HCT116 (cell line): ENCODE measurements at regions not wholly inside any gene's neighbourhood (a gene's known extent, or its start where the extent isn't known, plus 50 kb on each side); places are given as distances from the start of the nearest gene placed in this dataset.

Experiments used
- CTCF ChIP-seq, 3 experiments: fragments of 200-600 bp in 1 of 3; sonication (generic) in 1 of 3; IDR thresholded peaks in 2 of 3; conservative IDR thresholded peaks in 1 of 3; 2 replicates each; pipeline ENCODE4 v1.5.1; 2012 to 2017; ENCODE audit warnings: low read depth in 2 of 3, low read length in 2 of 3, antibody characterized with exemption in 1 of 3, borderline replicate concordance in 1 of 3, control low read depth in 1 of 3, mild to moderate bottlenecking in 1 of 3, mixed read lengths in 1 of 3, mixed run types in 1 of 3, moderate library complexity in 1 of 3; ENCODE audit not compliant: insufficient read depth in 1 of 3
- EZH2 ChIP-seq: fragments of 200-600 bp; sonication (generic); IDR thresholded peaks from 2 replicates; pipeline ENCODE4 v1.6.1; 2017; ENCODE audit warnings: antibody characterized with exemption, mixed run types
- EZH2phosphoT487 ChIP-seq: fragments of 200-600 bp; IDR thresholded peaks from 2 replicates; pipeline ENCODE4 v1.6.1; 2018; ENCODE audit warnings: antibody characterized with exemption, borderline replicate concordance
- FOSL1 ChIP-seq: IDR thresholded peaks from 2 replicates; pipeline ENCODE4 v1.6.1; 2012; ENCODE audit warnings: low read depth
- MAX ChIP-seq: IDR thresholded peaks from 2 replicates; pipeline ENCODE4 v1.6.1; 2012
- POLR2A ChIP-seq: IDR thresholded peaks from 2 replicates; pipeline ENCODE4 v1.7.0; 2011; ENCODE audit warnings: borderline replicate concordance; ENCODE audit not compliant: insufficient read depth, insufficient read length; ENCODE audit errors: extremely low read depth
- POLR2AphosphoS5 ChIP-seq: IDR thresholded peaks from 2 replicates; pipeline ENCODE4 v1.6.1; 2011; ENCODE audit warnings: mild to moderate bottlenecking, low read depth, low read length, moderate library complexity
- RAD21 ChIP-seq: IDR thresholded peaks from 2 replicates; pipeline ENCODE4 v1.6.1; 2012; ENCODE audit warnings: low read depth, mild to moderate bottlenecking
- REST ChIP-seq: IDR thresholded peaks from 2 replicates; pipeline ENCODE4 v1.6.1; 2012; ENCODE audit warnings: low read depth
- SIN3A ChIP-seq: IDR thresholded peaks from 2 replicates; pipeline ENCODE4 v1.6.1; 2012; ENCODE audit warnings: low read depth
- TCF7L2 ChIP-seq: IDR thresholded peaks from 2 replicates; pipeline ENCODE4 v1.7.0; 2011; ENCODE audit warnings: borderline replicate concordance, inconsistent platforms; ENCODE audit not compliant: insufficient read depth, insufficient read length; ENCODE audit errors: extremely low read depth

- TF ChIP-seq RAD21 (no peak), CTCF (IDR thresholded peaks at IDR 0.05 in 2 of 3, conservative IDR thresholded peaks at IDR 0.05 in 1 of 3; ENCODE audit: borderline replicate concordance in 1 of 3, insufficient read depth in 1 of 3, low read depth in 2 of 3, low read length in 2 of 3) (no peak), EZH2phosphoT487 (no peak), SIN3A (no peak), EZH2 (no peak), MAX (no peak), REST (no peak), POLR2A (no peak), POLR2AphosphoS5 (no peak), FOSL1 (no peak), TCF7L2 (no peak)
Measured at GRCh38 chr17:6927290-6928126, 68.3 kb upstream of the ALOX12 start.
